D721Med (cell line): ENCODE measurements at regions not wholly inside any gene's neighbourhood (a gene's known extent, or its start where the extent isn't known, plus 50 kb on each side); places are given as distances from the start of the nearest gene placed in this dataset.

Experiments used
- DNase-seq: peaks from one replicate; pipeline ENCODE4 v3.0.0; 2011; ENCODE audit warnings: low spot score; ENCODE audit not compliant: insufficient read length
- FAIRE-seq: peaks from 2 replicates; lab custom pipeline; 2011; peaks lifted over from hg19 to GRCh38; lab: Jason Lieb, UNC
- TF ChIP-seq, protein P1 (sequence below): IDR thresholded peaks from 2 replicates; pipeline ENCODE4 v1.5.1; 2012; ENCODE audit warnings: mild to moderate bottlenecking, control low read depth; ENCODE audit not compliant: insufficient read depth; ENCODE audit errors: missing control alignments

DNA sequence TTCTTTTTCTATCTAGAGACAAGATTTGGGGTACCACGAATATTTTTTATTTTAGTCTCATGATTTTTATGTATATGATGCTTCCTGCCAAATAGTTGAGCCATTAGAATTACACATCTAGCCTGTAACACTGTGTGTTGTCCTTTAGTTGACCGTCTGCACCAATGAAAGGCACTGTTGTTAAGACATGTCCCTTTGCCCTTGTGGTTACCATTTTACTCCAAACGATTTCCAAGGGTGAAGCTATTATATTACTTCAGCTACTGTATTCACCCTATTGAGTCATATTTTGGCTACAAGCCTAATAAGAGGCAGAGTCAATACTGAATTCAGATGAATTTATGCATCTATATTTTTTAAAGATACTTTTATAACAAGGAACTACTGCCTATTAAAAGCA lies 207.6 kb downstream of the CETN3 start:
- TF ChIP-seq, protein P1, sequence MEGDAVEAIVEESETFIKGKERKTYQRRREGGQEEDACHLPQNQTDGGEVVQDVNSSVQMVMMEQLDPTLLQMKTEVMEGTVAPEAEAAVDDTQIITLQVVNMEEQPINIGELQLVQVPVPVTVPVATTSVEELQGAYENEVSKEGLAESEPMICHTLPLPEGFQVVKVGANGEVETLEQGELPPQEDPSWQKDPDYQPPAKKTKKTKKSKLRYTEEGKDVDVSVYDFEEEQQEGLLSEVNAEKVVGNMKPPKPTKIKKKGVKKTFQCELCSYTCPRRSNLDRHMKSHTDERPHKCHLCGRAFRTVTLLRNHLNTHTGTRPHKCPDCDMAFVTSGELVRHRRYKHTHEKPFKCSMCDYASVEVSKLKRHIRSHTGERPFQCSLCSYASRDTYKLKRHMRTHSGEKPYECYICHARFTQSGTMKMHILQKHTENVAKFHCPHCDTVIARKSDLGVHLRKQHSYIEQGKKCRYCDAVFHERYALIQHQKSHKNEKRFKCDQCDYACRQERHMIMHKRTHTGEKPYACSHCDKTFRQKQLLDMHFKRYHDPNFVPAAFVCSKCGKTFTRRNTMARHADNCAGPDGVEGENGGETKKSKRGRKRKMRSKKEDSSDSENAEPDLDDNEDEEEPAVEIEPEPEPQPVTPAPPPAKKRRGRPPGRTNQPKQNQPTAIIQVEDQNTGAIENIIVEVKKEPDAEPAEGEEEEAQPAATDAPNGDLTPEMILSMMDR, result no peak
- DNase-seq (no peak), FAIRE-seq (no peak)

DNA sequence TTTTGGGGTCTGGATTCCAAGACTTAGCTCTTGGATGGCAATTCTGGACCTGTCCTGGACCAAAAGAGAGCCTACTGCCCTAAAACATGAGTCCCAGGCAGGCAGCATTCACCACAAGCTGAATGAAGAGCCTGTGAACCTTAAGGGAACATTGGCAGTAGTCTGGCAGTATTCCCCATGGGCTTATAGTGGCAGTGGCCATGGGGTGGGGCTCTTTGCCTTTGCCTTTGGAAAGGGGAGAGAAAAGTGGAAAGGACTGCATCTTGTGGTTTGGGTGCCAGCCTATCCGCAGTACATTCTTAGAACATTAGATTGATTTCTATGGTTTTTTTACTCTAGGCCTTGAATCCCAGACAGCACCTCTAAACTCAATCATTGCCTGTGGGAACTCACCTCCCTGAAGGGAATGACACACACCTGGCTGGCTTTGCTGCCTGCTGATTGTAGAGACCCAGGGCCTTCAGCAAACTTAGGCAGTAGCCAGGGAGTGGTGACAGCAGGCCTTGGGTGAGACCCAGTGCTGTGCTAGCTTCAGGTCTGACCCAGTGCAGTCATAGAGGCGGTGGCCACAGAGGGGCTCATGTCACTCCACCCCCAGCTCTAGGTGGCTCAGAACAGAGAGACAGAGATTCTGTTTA lies 216.3 kb downstream of the CETN3 start:
- TF ChIP-seq, protein P1, result no peak
- FAIRE-seq (no peak), DNase-seq (no peak)

DNA sequence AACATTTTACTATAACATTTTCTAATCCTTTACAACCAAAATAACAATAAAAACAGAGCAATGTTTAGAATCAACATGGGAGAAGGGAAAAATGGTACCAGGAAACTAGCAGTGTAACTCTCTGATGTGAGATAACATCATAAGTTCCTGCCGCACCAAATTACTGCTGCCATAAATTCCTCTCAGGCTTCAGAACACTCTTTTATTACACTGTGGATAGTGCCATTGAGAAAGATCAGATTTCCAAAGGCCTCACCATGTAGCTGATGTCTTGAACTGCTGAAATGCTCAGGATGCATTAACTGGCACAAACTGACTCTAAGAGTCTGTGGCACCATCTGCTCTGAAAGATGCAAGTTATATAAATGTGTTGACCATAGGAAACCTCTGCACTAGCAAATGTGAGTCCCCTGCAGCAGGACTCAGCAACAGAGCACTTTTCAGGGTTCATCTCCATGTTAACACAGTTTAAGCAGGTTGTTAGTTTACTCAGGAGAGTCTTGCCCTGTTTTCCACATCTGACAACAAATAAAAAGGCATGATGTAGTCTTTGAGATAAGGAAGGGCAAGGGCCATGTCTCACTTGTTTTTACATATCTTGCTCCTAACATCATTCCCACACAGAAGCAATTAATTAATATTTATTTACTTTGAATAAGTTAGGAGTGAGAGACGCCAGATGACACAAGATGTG lies 218.1 kb downstream of the CETN3 start:
- TF ChIP-seq, protein P1, result no peak
- DNase-seq (no peak), FAIRE-seq (no peak)

DNA sequence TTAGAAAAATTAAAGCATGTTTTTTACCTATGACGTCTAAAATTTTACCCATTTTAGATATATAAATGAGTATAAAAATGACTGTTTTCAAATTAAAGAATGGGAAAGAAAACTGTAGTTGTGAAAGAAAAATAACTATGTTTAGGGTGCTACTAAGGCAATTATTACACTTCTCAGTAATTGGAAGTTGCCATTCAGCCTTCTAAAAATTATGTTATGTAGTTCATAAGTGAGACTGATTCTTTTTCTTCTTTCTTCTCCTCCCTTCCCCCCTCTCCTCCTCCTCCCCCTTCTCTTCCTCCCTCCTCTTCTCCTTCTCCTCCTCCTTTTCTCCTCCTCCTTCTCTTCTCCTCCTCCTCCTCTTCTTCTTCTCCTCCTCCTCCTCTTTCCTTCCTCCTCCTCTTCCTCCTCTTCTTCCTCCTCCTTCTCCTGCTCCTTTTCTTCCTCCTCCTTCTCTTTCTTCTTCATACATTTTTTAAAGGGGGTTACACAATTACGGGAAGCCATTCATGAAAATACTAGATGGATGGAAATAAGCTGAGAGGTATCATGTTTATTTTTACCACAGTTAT lies 223.6 kb downstream of the CETN3 start:
- TF ChIP-seq, protein P1, result no peak
- FAIRE-seq (no peak), DNase-seq (no peak)

DNA sequence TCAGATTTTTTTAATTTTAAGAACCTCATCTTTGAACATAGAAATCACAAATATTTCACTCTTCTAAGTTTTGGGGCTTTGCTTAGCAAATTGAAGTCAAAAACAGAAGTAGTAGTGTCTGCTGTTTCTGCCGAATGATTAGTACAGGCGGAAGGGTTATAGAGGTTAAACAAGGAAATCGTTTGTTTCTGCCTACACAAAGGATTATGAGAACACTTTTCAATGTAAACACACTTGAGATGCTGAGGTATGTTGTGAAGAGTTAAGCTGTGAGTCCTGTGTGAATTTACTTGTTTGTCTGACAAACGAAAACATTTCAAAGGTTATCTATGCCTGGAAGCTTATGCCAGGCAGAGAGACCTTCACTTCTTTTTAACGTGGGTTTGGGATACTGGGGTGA lies 224.8 kb downstream of the CETN3 start:
- no peak for DNase-seq
- FAIRE-seq, result no peak
- TF ChIP-seq, protein P1, result no peak

DNA sequence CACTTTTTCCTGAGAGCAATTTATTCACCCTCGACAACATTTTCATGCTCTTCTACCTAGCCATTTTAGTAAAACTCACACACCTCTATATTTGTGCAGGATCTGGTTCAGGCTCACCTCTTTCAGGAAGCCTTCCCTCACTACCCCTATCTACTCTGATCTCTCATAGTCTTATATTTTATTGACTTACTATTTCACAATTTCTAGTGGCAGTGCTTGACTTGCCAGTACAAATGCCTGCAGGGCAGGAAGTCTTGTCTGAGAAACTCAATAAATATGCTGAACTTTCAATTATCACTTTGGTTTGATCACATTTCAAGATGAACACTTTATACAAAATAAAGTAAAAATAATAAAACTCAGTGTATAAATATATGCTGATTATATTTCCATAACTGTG lies 226.8 kb downstream of the CETN3 start:
- DNase-seq, result no peak
- TF ChIP-seq, protein P1, result no peak
- no peak for FAIRE-seq

DNA sequence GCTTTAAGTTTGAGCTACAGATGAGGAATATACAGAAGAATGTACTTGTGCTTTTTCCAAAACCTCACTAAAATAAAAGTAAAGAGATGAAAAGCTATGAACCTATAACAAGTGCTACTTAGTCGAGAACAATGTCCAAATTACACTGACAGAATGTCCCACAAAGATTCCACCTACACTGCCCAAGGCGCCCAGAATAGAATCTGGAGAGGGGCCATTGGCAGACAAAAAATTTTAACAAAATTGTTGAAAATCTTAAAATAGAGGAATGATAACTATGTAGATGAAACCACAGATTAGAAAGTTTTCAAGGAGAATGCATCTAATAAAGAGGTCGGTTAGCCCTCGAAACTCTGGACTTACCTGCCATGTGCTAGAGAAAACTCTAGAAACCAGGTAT lies 235.3 kb downstream of the CETN3 start:
- TF ChIP-seq, protein P1, result no peak
- FAIRE-seq (no peak), DNase-seq (no peak)
